ENCODE measurements at regions not wholly inside any gene's neighbourhood (a gene's known extent, or its start where the extent isn't known, plus 50 kb on each side); places are given as distances from the start of the nearest gene placed in this dataset.

DNA sequence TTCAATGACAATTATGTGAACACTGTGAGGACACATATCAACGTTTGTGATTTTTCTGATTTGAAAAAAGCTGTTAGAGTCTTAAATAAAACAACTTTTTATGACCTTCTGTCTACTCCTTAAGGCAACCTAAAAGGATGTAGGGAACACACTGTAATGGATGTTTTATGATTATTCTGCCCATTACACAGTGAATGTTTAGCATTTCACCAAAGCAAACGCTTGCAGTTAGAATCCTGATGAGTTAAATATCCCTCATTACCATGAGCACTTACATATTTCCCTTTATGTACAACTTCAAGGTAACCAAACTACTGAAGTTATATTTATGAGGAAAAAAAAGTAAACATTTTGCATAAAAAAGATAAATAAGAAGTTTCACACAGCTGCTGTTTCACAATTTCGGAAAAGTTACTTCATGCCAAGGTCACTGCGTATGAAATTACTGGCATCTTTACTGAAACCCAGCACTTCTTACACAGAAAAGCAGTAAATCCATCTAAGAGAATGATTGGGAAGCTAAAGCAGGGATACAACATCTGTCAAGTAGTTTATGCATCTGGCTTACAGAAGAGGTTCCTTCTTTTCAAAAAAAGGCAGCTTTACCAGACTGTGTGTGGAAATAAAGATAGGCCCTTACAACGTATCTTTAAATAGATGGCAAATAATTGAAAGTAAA is 733.7 kb upstream of the ATXN8OS start:
- no peak overlapping the region for H3K18ac ChIP-seq (ENCODE audit: extremely low read depth, low read length)
- H3K9ac ChIP-seq (replicated peaks in 1 of 4; ENCODE audit: extremely low read depth in 1 of 4, low read depth in 3 of 4, low read length in 3 of 4) = no peak overlapping the region; a peak in 1 of 7 replicates
- no peak overlapping the region for H2BK120ac ChIP-seq (replicated peaks; ENCODE audit: low read depth, low read length)
- no peak overlapping the region for H2BK12ac ChIP-seq (ENCODE audit: low read depth, low read length)
- H2BK15ac ChIP-seq (ENCODE audit: low read length) = no peak overlapping the region
- no peak overlapping the region for H3K4me3 ChIP-seq (ENCODE audit: extremely low read depth in 1 of 4, insufficient read depth in 2 of 4, low read depth in 3 of 4, low read length in 4 of 4)
- no peak overlapping the region for H2BK5ac ChIP-seq (ENCODE audit: low read depth, low read length)
- WGBS, 2 experiments (ENCODE audit: extremely low coverage in 1 of 2, insufficient coverage in 1 of 2, insufficient read length in 1 of 2, insufficient replicate concordance in 2 of 2, low coverage in 1 of 2, low lambda C conversion rate in 2 of 2, missing lambda C conversion rate in 1 of 2) = 88% methylated on average over 5 of the region's 5 CpGs; no CpG with 5 or more reads in 1 of the 2 experiments
- CTCF ChIA-PET (ENCODE audit: partially characterized antibody) = no interaction called here
- no peak overlapping the region for H2AK5ac ChIP-seq (ENCODE audit: low read depth, low read length)
- H4K91ac ChIP-seq (replicated peaks; ENCODE audit: insufficient read length, low read length) = no peak overlapping the region
- no peaks in the 10 kb centered on the region for H3K36me3 ChIP-seq (ENCODE audit: control insufficient read depth in 2 of 4, insufficient read depth in 4 of 4, low read length in 3 of 4)
- no peaks in the 10 kb centered on the region; a peak in 1 of 4 replicates for H3K9me3 ChIP-seq (ENCODE audit: insufficient read depth in 2 of 2, low read depth in 1 of 2, low read length in 1 of 2)
- H3K4ac ChIP-seq (replicated peaks; ENCODE audit: insufficient read length, low read depth, low read length) = no peak overlapping the region
- H2BK20ac ChIP-seq (ENCODE audit: low read length) = no peak overlapping the region
- H3K14ac ChIP-seq (ENCODE audit: insufficient read length) = no peak overlapping the region
- peaks cover 0 to 1% (median 0%) of the 10 kb centered on the region in 4 experiments; a peak in 1 of 7 replicates for H3K27me3 ChIP-seq (replicated peaks in 1 of 4; ENCODE audit: control insufficient read depth in 3 of 4, extremely low read depth in 1 of 4, insufficient read depth in 3 of 4, low read length in 3 of 4)
- no peak overlapping the region for H4K5ac ChIP-seq (ENCODE audit: insufficient read length, low read depth, low read length)
- H4K8ac ChIP-seq (ENCODE audit: extremely low read depth, insufficient read depth, low read length) = no peak overlapping the region
- no peak overlapping the region for H3K56ac ChIP-seq (replicated peaks; ENCODE audit: insufficient read length, low read depth, low read length)
- H3K27ac ChIP-seq (ENCODE audit: low read depth, low read length) = no peak overlapping the region
- H3K23ac ChIP-seq (ENCODE audit: insufficient read length) = no peak overlapping the region
- no peaks in the 10 kb centered on the region for H3K79me2 ChIP-seq (ENCODE audit: control insufficient read depth in 1 of 2, insufficient read depth in 2 of 2, low read length in 2 of 2)
- POLR2A ChIA-PET (ENCODE audit: partially characterized antibody) = no interaction called here
- no peaks in the 10 kb centered on the region for H3K4me1 ChIP-seq (replicated peaks in 1 of 4; ENCODE audit: control insufficient read depth in 3 of 4, insufficient read depth in 4 of 4, low read length in 3 of 4)
- H3K79me1 ChIP-seq (ENCODE audit: low read depth, low read length) = no peaks in the 10 kb centered on the region
- H3K23me2 ChIP-seq (ENCODE audit: low read depth, low read length) = no peaks in the 10 kb centered on the region
- DNase-seq (ENCODE audit: low read depth in 1 of 2, low spot score in 2 of 2) (no peak), FAIRE-seq (no peak)
- H3K4me2 ChIP-seq (ENCODE audit: insufficient read depth in 1 of 2, low read depth in 2 of 2, low read length in 2 of 2) = no peak overlapping the region
- no peaks in the 10 kb centered on the region for H4K20me1 ChIP-seq (replicated peaks in 1 of 2; ENCODE audit: control insufficient read depth in 1 of 2, insufficient read depth in 2 of 2, low read length in 2 of 2)
- H2AFZ ChIP-seq (ENCODE audit: low read length) = 0 out of 2 replicates have a peak overlapping the region, but pooled peaks have one; percentile 81
- no peak for TF ChIP-seq SIN3A (conservative IDR thresholded peaks at IDR 0.05 in 1 of 2, IDR thresholded peaks at IDR 0.05 in 1 of 2; ENCODE audit: low read depth in 1 of 2, low read length in 2 of 2)
- no peak for TF ChIP-seq SP2 (IDR thresholded peaks at IDR 0.05; ENCODE audit: low read length)
- TF ChIP-seq SUZ12 (IDR thresholded peaks at IDR 0.05; ENCODE audit: low read length) = no peak
- no peak for TF ChIP-seq HDAC6 (IDR thresholded peaks at IDR 0.05; ENCODE audit: low read depth, low read length)
- TF ChIP-seq, protein P1, sequence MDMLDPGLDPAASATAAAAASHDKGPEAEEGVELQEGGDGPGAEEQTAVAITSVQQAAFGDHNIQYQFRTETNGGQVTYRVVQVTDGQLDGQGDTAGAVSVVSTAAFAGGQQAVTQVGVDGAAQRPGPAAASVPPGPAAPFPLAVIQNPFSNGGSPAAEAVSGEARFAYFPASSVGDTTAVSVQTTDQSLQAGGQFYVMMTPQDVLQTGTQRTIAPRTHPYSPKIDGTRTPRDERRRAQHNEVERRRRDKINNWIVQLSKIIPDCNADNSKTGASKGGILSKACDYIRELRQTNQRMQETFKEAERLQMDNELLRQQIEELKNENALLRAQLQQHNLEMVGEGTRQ (IDR thresholded peaks at IDR 0.05; ENCODE audit: low read length) = no peak
- TF ChIP-seq ASH2L (IDR thresholded peaks at IDR 0.05; ENCODE audit: low read length) = no peak
- TF ChIP-seq TBP (IDR thresholded peaks at IDR 0.05; ENCODE audit: low read depth, low read length) = no peak
- TF ChIP-seq CHD1 (IDR thresholded peaks at IDR 0.05; ENCODE audit: low read depth, low read length) = no peak
- no peak for TF ChIP-seq EGR1 (IDR thresholded peaks at IDR 0.05; ENCODE audit: borderline replicate concordance, low read depth, low read length)
- no peak for TF ChIP-seq NANOG (IDR thresholded peaks at IDR 0.05; ENCODE audit: insufficient read depth, low read depth, low read length, poor library complexity, severe bottlenecking)
- no peak for TF ChIP-seq PHF8 (conservative IDR thresholded peaks at IDR 0.05; ENCODE audit: low read depth, low read length)
- TF ChIP-seq EP300 (IDR thresholded peaks at IDR 0.05; ENCODE audit: borderline replicate concordance in 1 of 2, low read depth in 2 of 2, low read length in 2 of 2) = no peak

Data from H1 (cell line).